SIG-M5 treated with dmso at 0.1 percent for 504 hours (cell line): ENCODE measurements at regions not wholly inside any gene's neighbourhood (a gene's known extent, or its start where the extent isn't known, plus 50 kb on each side); places are given as distances from the start of the nearest gene placed in this dataset.

Source experiments
- DNase-seq: peaks from one replicate; lab custom pipeline; 2025; ENCODE audit not compliant: unreplicated experiment; lab: John Stamatoyannopoulos, UW

- DNase-seq: no peak
Measured at GRCh38 chr13:36750046-36750445, 69.0 kb upstream of the RFXAP start.

GRCh38 chr13:36750461-36750860 is 68.6 kb upstream of the RFXAP start:
- DNase-seq: no peak

DNA sequence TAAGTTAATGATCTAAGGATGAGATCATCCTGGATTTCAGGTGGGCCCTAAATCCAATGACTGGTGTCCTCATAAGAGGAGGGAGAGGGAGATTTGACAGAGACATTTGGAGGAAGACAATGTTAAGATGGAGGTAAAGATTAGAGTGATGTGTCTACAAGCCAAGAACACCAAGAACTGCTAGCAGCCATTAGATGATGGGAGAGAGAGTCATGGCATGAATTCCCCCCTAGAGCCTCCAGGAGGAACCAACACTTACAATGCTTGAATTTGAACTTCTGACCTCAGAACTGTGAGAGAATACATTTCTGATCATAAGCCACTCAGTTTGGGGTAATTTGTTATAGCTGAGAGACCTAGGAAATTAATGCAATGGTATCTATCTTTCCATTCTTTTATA is 68.1 kb upstream of the RFXAP start:
- DNase-seq: no peak

- no peak for DNase-seq
Measured at GRCh38 chr13:36752673-36753072, 66.3 kb upstream of the RFXAP start.

GRCh38 chr13:36753176-36753575 is 65.8 kb upstream of the RFXAP start:
- DNase-seq: no peak

- no peak for DNase-seq
Measured at GRCh38 chr13:36758345-36758744, 60.7 kb upstream of the RFXAP start.

DNA sequence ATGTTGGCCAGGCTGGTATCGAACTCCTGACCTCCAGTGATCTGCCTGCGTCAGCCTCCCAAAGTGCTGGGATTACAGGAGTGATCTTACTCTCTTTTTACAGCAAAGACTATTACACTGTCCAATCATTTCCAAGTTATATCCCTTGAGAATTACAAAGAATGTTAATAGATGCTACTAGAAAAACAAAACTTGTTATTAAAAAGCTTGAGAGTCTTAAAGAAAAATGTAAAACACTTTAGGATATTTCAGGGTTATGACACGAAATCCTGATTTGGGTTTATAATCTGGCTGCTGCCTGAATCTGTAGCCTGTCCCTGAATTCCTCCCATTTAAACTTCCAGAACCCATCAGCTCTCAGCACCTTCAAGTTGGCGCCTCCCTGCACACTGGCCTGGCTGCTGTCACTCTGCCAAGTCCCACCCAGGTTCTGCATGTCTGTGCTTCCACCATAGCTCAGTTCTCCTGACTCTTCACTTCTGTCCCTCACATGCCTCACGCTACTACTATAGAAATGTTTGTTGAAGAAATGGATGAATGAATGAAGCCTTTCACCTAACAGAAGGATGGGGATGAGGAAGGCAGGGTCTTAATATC is 55.8 kb upstream of the RFXAP start:
- no peak for DNase-seq

GRCh38 chr13:36764536-36764935 is 54.5 kb upstream of the RFXAP start:
- no peak for DNase-seq

DNA sequence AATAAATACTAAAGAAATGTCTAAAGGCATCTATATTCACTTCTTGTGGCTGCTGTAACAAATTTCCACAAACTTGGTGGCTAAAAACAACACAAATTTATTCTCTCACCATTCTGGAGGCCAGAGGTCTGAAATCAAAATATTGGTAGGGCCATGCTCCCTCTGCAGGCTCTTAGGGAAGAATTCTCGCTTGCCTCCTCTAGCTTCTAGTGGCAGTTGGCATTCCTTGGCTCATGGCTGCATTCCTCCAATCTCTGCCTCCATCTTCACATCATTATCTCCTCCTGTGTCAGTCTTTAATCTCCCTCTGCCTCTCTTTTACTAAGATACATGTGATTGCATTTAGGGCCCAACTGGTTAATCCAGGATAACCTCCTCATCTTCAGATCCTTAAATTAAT is 54.1 kb upstream of the RFXAP start:
- DNase-seq: no peak

DNA sequence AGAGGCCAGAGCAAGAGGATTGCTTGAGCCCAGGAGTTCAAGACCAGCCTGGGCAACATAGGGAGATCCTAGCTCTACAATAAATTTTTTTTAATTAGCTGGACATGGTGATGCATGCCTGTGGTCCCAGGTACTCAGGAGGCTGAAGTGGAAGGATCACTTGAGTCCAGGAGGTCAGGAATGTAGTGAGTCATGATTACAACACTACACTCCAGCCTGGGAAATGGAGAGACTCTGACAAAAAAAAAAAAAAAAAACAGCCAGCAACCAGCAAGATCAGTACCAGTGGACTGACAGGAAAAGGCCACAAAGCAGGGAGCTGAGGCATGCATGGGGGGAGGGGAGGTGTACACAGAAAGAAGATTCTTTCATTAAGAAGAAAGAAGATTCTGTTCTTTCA is 52.7 kb upstream of the RFXAP start:
- no peak for DNase-seq

- no peak for DNase-seq
Measured at GRCh38 chr13:36767276-36767675, 51.7 kb upstream of the RFXAP start.

GRCh38 chr13:36769126-36769525 is 49.9 kb upstream of the RFXAP start:
- DNase-seq: peak; percentile 80
